ENCODE measurements at regions not wholly inside any gene's neighbourhood (a gene's known extent, or its start where the extent isn't known, plus 50 kb on each side); places are given as distances from the start of the nearest gene placed in this dataset.

DNA sequence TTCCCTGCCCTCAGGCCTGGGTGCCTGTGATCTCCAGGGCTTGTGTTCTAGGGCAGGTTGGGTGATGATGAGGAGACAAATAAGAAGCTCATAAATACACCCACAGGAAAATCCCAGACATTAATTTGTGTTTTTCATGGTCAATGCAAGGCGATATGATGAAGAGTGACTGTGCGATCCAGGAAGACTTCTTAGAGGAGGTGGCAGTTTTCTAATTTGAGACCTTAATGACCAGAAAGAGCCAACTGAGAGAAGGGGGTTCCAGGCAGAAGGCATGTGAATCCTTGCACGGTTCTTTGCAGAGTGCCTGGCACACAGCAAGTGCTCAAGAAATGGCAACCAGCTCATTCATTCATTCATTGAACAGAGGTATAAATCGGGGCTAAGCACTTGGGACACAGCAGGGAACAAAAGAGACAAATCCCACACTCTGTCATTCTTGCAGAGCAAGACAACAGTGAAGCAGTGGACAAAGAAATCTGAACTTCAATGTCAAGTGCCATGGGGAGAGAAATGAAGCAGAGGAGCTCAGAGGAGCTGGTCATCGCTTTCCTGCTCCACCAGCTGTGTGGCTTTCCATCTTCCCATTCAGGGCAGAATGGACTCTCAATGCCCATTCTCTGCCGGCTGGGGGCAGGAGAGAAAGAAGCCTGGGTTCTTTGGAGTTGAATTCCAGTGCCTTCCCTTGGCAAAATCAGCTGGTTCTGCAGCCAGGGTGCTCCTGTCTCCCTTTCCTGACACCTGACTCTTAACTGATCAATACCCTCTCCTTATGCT, 128.3 kb downstream of the AACS start:
- no peak for DNase-seq

DNA sequence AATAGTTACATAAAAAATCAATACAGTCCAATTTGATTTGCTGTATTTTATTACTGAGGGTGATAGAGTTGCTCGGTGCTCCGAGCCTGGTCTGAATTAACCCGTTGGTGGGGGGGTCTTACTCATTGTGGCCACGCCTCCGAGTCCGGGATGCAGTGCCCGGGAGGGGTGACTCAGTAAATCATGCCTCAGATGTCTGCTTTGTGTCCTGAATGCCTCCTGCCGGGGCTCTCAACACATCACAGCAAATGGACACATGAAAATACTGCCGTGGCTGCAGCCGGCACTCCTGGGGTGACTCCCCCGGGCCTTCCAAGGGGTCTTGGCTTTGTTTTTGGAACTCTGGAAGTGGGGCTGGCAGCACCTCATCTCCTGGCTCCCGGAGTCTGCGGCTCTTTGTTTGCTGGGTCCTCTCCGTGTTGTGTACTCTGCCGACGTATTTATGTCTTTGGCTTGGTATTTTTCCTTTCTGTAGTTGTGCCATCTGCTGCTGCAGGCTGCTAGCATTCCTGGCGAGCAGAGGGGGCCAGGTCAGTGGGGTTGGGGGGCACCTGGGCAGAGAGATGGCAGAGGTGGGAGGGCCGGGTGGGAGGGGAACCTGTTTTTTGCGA, 129.0 kb downstream of the AACS start:
- DNase-seq: no peak

DNA sequence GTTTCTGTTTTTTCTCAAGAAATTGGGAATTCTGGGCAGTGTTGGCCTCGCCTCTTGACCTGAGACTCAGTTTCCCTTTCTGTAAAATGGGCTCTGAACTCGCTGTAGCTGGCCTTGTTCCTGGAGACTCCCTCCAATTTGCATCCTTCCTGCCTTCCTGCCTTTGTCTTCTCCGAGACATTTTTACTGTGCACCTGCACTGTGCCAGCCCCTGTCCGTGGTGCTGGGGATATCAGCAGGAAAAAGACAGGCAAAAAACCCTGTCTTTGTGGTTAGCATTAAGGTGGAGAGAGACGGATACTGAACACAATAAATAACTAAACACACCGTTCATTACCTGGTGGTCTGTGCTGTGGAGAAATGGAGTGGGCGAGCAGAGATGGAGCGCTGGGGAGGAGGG, 129.8 kb downstream of the AACS start:
- DNase-seq: no peak

DNA sequence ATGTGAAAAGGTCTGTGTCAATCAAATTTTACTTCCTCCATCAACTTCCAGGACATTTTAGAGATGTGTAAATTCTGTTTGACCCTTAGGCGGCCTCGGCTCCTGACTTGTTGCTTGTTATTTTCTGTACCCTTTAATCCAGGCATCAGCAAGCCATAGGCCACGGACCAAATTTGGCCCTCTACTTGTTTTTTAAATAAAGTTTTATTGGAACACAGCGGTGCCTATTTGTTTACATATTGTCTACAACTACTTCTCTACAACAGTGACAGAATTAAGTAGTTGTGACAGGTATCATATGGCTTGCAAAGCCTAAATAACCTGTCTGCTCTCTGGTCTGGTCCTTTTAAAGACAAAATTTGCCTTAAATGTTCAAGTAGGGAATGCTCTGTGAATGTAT, 132.1 kb downstream of the AACS start:
- no peak for DNase-seq

DNA sequence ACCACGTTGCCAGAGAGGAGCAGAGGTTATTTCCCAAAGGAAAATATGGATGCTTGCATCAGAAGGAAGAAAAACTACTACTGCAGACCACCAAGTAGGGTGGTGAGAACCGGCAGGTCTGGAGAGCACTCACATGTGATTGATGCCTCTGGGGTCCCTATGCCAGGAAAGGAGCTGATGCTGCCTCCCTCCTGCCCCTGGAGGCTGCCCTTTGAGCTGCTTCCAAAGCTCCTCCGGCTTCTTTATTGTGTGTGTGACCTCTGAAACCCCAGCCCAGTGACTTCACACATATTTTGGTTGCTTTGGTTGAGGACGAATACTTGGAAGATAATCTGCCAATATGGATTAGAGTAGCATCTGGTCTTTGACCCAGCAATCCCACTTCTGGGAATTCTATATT, 133.4 kb downstream of the AACS start:
- DNase-seq: no peak

DNA sequence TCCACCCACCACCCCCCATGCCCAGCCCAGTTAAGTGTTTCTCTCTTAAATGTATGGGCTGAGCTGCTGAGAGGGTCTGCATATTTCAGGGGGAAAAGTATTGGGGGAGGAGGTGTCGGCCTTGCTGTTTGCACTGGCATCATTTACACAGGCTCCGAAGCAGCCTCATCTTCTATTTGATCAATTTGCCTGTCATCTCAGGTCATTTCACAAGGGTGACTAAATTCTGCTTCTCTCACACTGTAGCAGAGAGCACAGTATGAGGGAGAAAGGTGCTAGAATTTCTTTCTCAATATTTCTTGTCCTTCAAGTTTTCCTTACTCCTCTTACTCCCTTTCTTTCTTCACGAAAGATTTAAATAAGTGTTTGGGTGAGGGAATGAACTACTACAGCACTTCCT, 135.9 kb downstream of the AACS start:
- DNase-seq: no peak

DNA sequence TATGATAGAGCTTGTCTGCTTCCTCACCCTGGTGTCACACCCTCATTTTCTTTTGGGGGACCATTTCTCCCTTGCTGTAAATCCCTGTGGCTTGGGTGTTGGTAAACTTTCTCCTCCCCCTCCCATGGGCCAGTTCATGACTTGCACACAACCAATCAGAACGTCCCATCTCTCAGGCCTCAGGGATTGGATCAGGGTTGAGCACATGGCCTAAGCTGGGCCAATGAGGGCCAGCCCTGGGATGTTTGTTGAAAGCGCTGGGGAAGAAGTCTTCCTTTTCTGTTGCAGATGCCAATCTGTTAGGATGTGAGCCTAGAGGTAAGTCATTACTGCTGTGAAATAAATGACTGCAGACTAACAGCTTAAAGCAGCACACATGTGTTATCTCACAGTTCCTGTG, 136.7 kb downstream of the AACS start:
- no peak for DNase-seq

DNA sequence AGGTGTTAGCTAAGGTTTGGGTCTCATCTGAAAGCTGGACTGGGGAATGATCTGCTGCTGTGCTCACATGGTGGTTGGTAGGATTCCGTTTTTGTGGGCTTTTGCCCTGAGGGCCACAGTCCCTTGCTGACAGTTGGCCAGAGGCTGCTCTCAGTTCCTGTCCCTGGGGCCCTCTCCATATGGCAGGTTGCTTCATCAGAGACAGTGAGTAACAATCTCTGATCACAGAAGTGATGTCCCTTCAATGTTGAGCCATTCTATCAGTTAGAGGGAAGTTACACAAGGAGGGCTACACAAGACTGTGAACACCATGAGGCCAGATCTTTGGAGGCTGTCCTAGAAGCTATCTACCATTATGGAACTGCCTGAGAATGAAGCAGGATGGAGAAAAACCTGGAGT, 137.2 kb downstream of the AACS start:
- DNase-seq: no peak

DNA sequence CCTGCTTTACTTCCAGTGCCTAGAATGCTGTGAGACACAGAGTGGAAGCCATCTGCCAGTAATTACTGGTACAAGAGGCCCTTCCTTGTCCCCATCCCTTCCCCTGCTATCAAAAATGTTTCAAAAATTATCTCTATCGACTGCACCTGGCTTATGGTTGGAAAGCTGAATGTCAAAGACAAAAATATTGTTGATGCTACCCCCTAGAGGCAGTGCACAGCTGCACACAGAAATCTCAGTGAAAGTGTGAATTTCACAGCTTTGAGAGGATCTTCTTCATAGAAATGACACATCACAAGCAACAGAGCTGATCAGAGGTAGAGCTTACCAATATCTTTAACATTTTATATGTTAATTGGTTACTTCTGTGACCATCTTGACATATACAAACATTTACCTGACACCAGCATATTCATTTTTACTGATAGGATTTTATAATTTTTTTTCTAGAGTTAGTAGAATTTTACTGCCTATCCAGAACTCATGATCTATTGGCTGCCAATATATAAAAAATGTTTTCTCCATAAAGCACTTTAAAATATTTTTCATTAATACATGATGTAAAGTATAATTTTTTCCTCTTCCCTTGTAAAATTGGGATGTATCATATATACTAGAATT, 138.0 kb downstream of the AACS start:
- no peak for DNase-seq

DNA sequence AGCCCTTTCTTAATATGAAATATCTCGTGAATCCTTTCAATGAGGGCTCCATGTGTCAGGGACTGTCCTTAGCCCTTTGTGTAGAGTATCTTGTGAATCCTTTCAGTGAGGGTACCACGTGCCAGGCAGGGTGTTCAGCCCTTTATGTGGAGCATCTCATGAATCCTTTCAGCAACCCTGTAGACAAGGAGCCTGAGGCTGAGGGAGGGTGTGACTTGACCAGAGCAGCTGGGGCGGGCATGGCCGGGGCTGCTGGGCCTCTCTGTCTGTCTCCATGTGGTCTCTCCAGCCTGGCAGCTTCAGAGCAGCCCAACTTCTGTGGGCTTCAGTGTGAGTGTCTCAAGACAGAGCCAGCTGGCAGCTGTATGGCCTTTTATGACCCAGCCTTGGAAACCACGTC, 140.2 kb downstream of the AACS start:
- no peak for DNase-seq

DNA sequence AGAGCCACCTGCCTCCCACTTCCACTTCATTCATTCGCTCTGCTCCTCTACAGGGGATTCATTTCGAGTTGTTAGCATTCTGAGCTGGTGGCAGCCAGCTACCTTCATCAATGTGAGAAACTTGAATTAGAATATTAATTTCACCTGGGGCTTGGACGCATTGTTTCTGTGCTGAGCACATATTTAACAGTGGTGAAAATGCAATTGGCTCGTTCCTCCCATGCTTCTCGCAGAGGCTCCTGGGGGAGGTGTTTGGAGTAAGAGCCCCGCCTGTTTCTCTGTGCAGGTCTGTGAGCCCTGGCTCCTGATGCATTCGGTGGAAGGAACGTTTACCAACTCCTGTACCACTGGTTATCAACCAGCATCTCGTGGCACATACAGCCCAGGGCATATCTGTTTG, 141.5 kb downstream of the AACS start:
- no peak for DNase-seq

DNA sequence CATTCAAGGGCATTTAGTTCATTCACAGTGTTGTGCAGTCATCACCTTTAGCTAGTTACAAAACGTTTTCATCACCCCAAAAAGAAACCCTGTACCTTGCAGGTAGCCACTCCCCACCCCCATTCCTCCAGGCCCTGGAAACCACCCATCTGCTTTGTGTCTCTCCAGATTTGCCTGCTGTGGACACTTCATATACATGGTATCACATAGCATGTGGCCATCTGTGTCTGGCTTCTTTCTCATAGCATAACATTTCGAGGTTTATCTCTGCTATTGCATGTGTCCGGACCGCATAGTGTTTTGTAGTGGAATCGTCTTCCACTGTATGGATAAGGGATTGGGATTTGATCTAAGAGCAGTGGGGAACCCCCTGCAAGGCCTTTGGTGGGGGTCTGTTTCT, 143.1 kb downstream of the AACS start:
- no peak for DNase-seq

DNA sequence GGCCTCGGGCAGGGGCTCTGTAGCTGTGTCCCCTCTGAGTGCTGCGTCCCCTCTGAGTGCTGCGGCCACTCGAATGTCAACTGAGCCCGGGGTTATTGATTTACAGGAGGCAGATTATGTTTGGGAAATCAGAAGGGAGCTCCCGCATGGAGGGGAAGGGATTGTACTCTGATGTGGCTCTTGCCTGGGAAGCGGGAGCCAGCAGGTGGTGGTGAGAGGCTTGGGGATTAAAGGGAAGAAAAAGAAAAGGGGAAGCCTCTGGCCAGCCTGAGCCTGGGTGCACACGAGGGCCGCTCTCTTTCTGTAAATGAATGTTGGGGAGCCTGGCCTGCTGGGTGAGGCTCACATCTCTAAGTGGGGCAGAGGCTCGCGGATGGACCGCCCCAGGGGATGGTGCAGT, 143.7 kb downstream of the AACS start:
- DNase-seq: no peak

DNA sequence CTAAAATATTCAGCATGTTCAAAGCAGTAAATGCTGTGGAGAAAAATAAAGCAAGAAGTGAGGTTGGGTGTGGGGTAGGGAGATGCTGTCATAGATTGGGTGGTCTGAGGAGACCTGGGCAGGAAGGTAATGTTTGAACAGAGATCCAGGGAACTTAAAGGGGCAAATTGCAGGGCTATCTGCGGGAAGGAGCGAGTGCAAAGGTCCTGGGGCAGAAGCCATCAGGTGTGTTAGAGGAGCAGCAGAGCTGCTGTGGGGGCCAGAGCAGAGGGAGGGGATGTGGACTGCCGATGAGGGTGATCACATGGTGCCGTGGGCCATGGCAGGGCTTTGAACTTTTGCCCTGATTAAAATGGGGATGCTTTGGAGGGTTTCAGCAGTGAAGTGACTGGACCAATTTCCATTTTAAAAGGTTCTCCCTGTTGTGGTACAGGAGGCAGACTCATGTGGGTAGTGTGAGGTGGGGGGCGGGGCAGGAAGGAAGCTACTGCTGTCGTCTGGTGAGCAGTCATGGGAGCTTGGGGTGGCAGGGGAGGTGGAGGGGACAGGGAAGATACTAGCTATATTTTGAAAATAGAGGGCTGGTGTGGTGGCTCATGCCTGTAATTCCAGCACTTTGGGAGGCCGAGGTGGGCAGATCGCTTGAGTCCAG, 145.0 kb downstream of the AACS start:
- DNase-seq: no peak

DNA sequence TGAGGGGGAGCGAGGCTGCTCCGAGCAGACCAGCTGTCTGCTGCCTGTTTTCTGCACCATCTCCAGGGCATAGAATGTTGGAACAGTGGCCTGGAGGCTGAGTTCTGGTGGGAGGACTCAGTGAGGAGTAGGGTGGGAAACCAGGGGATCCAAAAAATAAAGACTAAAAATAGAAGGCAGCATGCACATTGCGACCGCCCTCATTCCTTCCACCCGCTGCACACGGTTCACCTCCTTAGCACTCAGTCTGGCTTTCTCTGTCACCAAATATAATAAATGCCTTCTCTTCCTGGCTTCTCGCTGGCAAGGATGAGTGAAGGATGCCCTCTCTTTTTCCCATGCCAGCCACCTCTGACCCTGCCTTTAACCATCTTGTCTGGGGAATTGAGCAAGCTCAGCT, 146.2 kb downstream of the AACS start:
- no peak for DNase-seq

DNA sequence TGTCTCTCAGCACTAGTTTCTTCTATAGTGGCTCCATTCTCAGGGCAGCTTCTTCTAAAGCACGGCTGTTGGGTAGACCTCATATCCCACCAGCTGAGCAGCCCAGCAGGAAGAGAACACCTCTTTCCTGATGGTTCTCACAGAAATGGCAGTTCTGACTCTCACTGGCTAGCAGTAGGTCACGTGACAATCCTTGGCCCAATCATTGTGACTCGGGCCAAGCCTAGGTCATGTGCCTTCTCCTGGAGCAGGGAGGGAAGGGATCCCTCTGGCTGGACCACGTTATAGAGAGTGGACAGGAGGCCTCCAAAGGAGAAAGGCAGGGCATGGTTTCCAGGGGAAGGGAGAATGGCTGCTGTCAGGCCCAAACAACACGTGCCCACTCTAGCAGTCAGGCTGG, 149.1 kb downstream of the AACS start:
- no peak for DNase-seq

DNA sequence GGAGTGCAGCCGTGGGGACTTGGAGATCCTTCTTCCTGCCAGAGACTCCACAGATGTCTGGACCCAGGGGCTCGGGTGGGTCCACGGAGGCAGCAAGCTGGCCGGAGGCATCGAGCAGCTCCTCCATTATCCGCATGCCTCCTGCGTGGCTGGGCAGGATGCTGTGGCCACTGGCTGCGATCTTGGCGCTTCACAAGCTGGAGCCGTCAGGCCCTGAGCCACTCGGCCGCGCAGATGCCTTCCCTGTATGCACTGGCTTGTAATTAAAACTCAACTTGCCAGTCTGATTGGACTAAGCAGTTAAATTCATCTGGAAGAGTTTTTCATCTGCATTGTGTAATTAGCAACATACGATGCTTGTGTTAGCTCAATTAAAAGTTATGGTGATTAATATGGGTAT, 151.5 kb downstream of the AACS start:
- no peak for DNase-seq

DNA sequence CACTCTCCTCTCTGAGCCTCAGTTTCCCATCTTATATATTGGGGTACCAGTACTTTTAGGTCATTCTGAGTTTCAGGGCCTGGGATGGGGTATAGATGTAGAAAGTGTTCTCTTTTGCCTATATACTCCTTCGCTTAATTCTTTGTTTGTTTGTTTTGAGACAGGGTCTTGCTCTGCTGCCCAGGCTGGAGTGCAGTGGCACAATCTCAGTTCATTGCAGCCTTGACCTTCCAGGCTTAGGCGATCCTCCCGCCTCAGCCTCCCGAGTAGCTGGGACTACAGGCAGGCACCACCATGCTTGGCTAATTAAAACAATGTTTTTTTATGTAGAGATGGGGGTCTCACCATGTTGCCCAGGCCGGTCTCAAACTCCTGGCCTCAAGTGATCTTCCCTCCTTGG, 152.1 kb downstream of the AACS start:
- DNase-seq: no peak

DNA sequence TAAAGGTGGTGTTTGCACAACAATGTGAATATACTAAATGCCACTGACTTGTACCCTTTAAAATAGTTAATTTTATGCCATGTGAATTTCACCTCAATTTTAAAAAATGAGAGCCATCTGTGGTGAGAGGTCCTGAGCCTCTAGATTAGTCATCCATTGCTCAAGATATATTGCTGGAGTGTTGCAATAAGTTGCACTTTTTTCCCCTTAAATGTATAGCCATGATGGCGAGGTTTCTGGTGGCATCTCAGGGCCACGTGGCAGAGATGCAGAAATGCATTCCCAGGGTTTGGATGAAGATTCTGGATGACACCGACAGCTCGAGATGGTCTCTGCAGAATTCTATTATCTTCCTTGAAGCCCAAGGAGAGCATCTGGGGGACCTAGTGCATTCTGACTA, 153.7 kb downstream of the AACS start:
- DNase-seq: no peak

DNA sequence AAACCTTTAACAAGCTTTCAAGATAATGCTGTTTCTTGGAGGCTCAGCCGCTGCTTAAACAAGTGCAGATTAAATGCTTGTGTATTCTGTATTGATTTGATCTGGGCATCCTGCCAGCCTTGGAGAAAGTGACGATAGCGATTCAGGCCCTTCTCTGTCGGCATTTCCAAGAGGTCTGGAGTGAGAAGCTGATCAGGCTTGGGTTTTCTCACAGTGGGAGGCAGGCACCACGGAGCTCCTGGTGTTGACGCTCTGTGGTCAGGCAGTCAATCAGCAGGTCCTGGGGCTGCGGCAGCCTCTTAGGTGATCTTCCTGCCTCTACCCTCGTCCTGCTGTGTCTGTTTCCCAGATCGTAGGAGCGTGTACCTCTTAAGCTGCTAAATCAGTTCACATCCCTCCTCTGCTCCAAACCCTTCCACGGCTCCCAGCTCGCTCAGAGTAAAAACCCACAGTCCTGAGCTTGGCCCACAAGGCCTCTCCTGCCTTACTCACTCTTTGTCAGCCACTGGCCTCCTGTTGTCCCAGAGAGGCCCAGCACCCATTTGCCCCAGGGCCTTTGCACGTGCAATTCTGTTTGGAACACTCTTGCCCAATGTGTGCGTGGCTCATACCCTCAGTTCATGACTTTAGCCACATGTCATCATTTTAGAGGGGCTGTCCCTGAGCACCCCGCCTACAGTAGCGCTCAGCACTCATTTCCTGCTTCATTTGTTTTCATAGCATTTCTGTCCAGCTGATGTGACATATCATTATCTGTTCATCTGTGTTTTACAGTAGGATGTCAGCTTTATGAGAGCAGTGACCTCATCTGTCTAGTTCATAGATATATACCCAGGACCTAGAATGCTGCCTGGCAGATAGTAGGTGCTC, 155.4 kb downstream of the AACS start:
- DNase-seq: no peak

DNA sequence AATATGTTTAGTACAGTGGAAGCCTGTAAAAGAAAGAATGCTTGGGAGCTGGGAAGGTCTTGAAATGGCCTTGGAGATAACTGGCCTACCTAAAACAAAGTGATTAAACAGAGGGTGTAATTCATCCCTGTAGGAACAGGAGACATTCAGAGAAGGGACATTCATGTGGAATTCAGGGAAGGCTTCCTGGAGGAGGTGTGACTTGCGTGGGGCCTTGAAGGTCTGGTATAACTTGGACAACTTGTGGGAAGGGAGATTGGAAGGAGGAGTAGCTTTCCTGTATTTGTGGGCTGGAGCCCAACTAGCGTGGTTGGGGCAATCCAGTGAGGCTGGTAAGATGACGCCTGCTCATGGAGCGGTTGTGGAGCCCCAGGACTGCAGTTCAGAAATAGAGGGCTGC, 156.4 kb downstream of the AACS start:
- no peak for DNase-seq

DNA sequence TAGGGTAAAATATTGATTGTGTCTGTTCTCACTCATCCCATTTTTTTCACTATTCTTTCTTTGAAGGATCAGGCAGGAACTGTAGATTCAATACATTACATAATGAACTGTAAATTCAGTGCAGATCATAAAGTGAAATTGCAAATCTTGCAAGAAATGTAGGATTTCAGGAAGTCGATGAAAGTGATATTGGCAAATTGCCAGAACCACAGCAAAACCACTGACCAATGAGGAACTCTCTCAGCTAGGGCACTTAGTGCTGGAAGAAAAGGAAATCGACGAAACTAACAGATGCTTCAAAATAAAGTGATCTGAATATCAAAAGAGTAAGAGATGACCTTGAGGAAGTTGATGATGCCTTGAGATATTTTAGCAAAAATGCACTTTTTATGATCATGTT, 157.6 kb downstream of the AACS start:
- DNase-seq: no peak

DNA sequence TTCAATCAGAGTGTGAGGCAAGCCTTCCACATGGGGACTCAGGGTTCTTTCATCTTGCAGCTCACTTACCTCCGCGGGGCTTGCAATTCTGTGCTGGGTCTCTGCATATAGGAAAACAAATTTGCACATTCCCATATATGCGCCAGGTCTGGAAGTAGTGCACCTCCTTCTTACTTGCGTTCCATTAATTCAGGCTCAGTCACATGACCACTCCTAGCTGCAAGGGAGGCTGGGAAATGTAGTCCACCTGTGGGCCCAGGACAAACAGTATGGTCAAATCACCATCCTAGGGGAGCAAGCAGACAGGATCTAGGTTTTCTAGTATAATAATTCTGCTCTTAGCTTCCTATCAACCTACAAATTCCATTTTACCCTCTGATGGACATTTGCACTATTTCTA, 160.4 kb downstream of the AACS start:
- DNase-seq: no peak

Measured in NCI-H1048 (cell line).